ENCODE measurements at regions not wholly inside any gene's neighbourhood (a gene's known extent, or its start where the extent isn't known, plus 50 kb on each side); places are given as distances from the start of the nearest gene placed in this dataset.
"Not testable (repeated sequence)": the region's sequence is repeated elsewhere in the genome, so short reads cannot be mapped to it uniquely, and the experiment has no call there.

DNA sequence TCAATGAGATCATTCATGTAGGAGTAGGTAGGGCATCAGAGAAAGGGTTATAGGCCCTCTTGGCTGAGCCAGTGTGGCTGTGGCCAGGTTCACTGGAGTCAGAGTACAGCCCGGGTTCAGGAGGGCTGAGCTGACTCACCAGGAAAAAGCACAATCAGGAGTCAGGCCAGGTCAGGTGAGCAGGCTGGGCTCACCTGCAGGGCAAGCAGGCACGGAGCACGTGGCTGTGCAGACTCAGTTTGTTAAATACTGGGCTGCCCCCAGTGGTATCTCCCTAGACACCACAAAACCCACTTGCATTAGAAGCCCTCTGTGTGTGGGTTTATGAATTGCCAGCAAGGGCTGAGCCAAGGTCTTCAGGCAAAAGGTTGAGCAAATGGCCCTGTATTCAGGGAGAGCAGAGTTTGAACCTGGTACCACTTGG is 122.1 kb upstream of the SERBP1 start:
- Histone ChIP-seq H3K27ac (ENCODE audit: low read length, poor library complexity, severe bottlenecking) (no peak overlapping the region), H3K36me3 (ENCODE audit: control insufficient read depth in 1 of 2, insufficient read depth in 2 of 2, low read depth in 1 of 2, low read length in 2 of 2) (no peaks in the 10 kb centered on the region), H2AK5ac (ENCODE audit: low read length, severe bottlenecking) (no peak overlapping the region), H4K8ac (ENCODE audit: low read length) (no peak overlapping the region), H2BK12ac (ENCODE audit: low read length in 2 of 2) (no peak overlapping the region), H3K9ac (ENCODE audit: low read length) (no peak overlapping the region), H3K18ac (ENCODE audit: low read depth in 1 of 2, low read length in 2 of 2) (no peak overlapping the region), H3K23ac (ENCODE audit: low read length in 2 of 2) (no peak overlapping the region), H3K9me3 (ENCODE audit: control insufficient read depth, low read length) (no peaks in the 10 kb centered on the region), H3K79me1 (replicated peaks; ENCODE audit: low read length, poor library complexity, severe bottlenecking) (no peaks in the 10 kb centered on the region), H3K27me3 (ENCODE audit: control insufficient read depth in 1 of 2, insufficient read depth in 1 of 2, low read length in 2 of 2) (peaks cover 0 to 3% of the 10 kb centered on the region in 2 experiments), H2BK5ac (ENCODE audit: low read depth, low read length, poor library complexity, severe bottlenecking) (no peak overlapping the region), H3K14ac (ENCODE audit: low read length in 2 of 2) (no peak overlapping the region), H2BK120ac (ENCODE audit: low read depth, low read length) (no peak overlapping the region), H2AFZ (ENCODE audit: low read depth, low read length) (no peak overlapping the region), H3K4ac (ENCODE audit: low read depth in 1 of 2, low read length in 2 of 2) (no peak overlapping the region), H4K91ac (ENCODE audit: low read length) (no peak overlapping the region), H3K4me3 (ENCODE audit: insufficient read depth in 1 of 2, low read depth in 1 of 2, low read length in 2 of 2) (no peak overlapping the region), H3K4me2 (ENCODE audit: low read length, poor library complexity, severe bottlenecking) (no peak overlapping the region), H3K4me1 (ENCODE audit: control insufficient read depth, insufficient read depth, low read depth, low read length) (no peaks in the 10 kb centered on the region), H2BK15ac (ENCODE audit: low read depth, poor library complexity, severe bottlenecking) (no peak overlapping the region)
- 80% methylated on average over 2 of the region's 3 CpGs for WGBS
- no peak for DNase-seq

DNA sequence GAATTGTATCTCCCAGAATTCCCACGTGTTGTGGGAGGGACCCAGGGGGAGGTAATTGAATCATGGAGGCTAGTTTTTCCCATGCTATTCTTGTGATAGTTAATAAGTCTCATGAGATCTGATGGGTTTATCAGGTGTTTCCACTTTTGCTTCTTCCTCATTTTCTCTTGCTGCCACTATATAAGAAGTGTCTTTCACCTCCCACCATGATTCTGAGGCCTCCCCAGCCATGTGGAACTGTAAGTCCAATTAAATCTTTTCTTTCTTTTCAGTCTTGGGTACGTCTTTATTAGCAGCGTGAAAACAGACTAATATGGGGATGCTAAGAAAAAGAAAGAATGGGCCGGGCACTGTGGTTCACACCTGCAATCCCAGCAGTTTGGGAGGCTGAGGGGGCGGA is 124.0 kb upstream of the SERBP1 start:
- H3K4me3 ChIP-seq (ENCODE audit: insufficient read depth in 1 of 2, low read depth in 1 of 2, low read length in 2 of 2); H4K91ac ChIP-seq (ENCODE audit: low read length); H3K9me3 ChIP-seq (ENCODE audit: control insufficient read depth, low read length); H2BK12ac ChIP-seq (ENCODE audit: low read length in 2 of 2); DNase-seq; H3K36me3 ChIP-seq (ENCODE audit: control insufficient read depth in 1 of 2, insufficient read depth in 2 of 2, low read depth in 1 of 2, low read length in 2 of 2); H2AFZ ChIP-seq (ENCODE audit: low read depth, low read length); H3K4me2 ChIP-seq (ENCODE audit: low read length, poor library complexity, severe bottlenecking); H2AK5ac ChIP-seq (ENCODE audit: low read length, severe bottlenecking); H3K27ac ChIP-seq (ENCODE audit: low read length, poor library complexity, severe bottlenecking); H2BK15ac ChIP-seq (ENCODE audit: low read depth, poor library complexity, severe bottlenecking); H3K27me3 ChIP-seq (ENCODE audit: control insufficient read depth in 1 of 2, insufficient read depth in 1 of 2, low read length in 2 of 2); H3K4ac ChIP-seq (ENCODE audit: low read depth in 1 of 2, low read length in 2 of 2); H3K4me1 ChIP-seq (ENCODE audit: control insufficient read depth, insufficient read depth, low read depth, low read length); H4K8ac ChIP-seq (ENCODE audit: low read length); H3K14ac ChIP-seq (ENCODE audit: low read length in 2 of 2); H2BK5ac ChIP-seq (ENCODE audit: low read depth, low read length, poor library complexity, severe bottlenecking); H3K23ac ChIP-seq (ENCODE audit: low read length in 2 of 2); H3K9ac ChIP-seq (ENCODE audit: low read length); H2BK120ac ChIP-seq (ENCODE audit: low read depth, low read length); H3K79me1 ChIP-seq (replicated peaks; ENCODE audit: low read length, poor library complexity, severe bottlenecking); H3K18ac ChIP-seq (ENCODE audit: low read depth in 1 of 2, low read length in 2 of 2): not testable (repeated sequence)
- 83% methylated on average over 5 of the region's 5 CpGs for WGBS

DNA sequence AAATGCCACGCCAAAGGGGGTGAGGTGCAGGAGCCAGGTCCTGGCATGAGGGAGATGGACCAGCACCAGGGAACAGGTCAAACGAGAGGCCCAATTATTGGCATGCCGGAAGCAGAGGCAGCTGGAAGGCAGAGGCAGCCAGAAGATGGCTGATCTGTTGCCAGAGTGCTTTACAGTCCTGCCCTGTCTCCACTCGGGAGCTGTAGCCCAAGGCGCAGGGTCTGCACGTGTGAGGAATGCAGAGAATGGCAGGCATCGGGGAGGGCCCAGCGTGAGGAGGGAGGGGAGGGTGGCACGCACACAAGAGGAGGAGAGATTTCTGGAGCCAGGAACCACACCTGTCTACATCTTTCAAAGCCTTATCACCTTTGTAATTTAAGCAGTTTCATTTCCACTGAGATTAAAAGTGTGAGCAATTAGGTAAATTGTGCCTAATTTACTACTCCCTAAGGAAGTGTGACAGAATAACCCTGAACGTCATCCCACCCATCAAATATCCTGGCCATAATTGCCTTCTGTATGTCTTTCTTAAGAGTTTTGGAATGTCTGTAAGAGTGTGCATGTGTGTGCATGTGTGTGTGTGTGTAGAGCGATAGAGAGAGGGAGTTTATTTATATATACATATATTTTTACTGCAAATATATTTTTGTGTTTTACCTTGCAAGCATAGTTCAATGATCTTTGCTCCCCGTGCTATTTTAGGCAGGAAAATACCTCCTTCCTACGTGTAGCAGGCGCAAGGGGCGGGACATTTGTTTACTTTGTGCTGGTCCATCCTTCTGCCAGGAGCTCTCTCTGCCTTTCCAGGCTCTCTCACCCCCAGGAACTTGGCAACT is 125.5 kb upstream of the SERBP1 start:
- Histone ChIP-seq H2AK5ac (ENCODE audit: low read length, severe bottlenecking) (no peak overlapping the region), H3K9me3 (ENCODE audit: control insufficient read depth, low read length) (no peaks in the 10 kb centered on the region), H3K4me1 (ENCODE audit: control insufficient read depth, insufficient read depth, low read depth, low read length) (no peaks in the 10 kb centered on the region), H2BK5ac (ENCODE audit: low read depth, low read length, poor library complexity, severe bottlenecking) (no peak overlapping the region), H4K91ac (ENCODE audit: low read length) (no peak overlapping the region), H3K14ac (ENCODE audit: low read length in 2 of 2) (peak overlapping the region in 1 of 2 experiments; percentile 85), H3K4ac (ENCODE audit: low read depth in 1 of 2, low read length in 2 of 2) (no peak overlapping the region), H3K23ac (ENCODE audit: low read length in 2 of 2) (peak overlapping the region in 1 of 2 experiments; percentile 19), H3K9ac (ENCODE audit: low read length) (no peak overlapping the region), H3K18ac (ENCODE audit: low read depth in 1 of 2, low read length in 2 of 2) (no peak overlapping the region), H2BK15ac (ENCODE audit: low read depth, poor library complexity, severe bottlenecking) (no peak overlapping the region), H4K8ac (ENCODE audit: low read length) (no peak overlapping the region), H3K36me3 (ENCODE audit: control insufficient read depth in 1 of 2, insufficient read depth in 2 of 2, low read depth in 1 of 2, low read length in 2 of 2) (no peaks in the 10 kb centered on the region), H3K79me1 (replicated peaks; ENCODE audit: low read length, poor library complexity, severe bottlenecking) (no peaks in the 10 kb centered on the region), H2AFZ (ENCODE audit: low read depth, low read length) (no peak overlapping the region), H3K4me3 (ENCODE audit: insufficient read depth in 1 of 2, low read depth in 1 of 2, low read length in 2 of 2) (no peak overlapping the region), H2BK120ac (ENCODE audit: low read depth, low read length) (no peak overlapping the region), H3K27ac (ENCODE audit: low read length, poor library complexity, severe bottlenecking) (no peak overlapping the region), H3K27me3 (ENCODE audit: control insufficient read depth in 1 of 2, insufficient read depth in 1 of 2, low read length in 2 of 2) (peaks cover 0 to 3% of the 10 kb centered on the region in 2 experiments), H2BK12ac (ENCODE audit: low read length in 2 of 2) (no peak overlapping the region), H3K4me2 (ENCODE audit: low read length, poor library complexity, severe bottlenecking) (no peak overlapping the region)
- DNase-seq: no peak
- 63% methylated on average over 7 of the region's 15 CpGs for WGBS

GRCh38 chr1:67556297-67556900 is 126.2 kb upstream of the SERBP1 start:
- WGBS: 77% methylated on average over 5 of the region's 5 CpGs
- no peaks in the 10 kb centered on the region for H3K9me3 ChIP-seq (ENCODE audit: control insufficient read depth, low read length)

More at GRCh38 chr1:67556297-67556900, 126.2 kb upstream of the SERBP1 start:
- Histone ChIP-seq H3K4me3 (ENCODE audit: insufficient read depth in 1 of 2, low read depth in 1 of 2, low read length in 2 of 2) (no peak overlapping the region), H3K4ac (ENCODE audit: low read depth in 1 of 2, low read length in 2 of 2) (no peak overlapping the region), H3K79me1 (replicated peaks; ENCODE audit: low read length, poor library complexity, severe bottlenecking) (no peaks in the 10 kb centered on the region), H3K23ac (ENCODE audit: low read length in 2 of 2) (no peak overlapping the region), H3K9ac (ENCODE audit: low read length) (no peak overlapping the region), H3K18ac (ENCODE audit: low read depth in 1 of 2, low read length in 2 of 2) (no peak overlapping the region), H3K27me3 (ENCODE audit: control insufficient read depth in 1 of 2, insufficient read depth in 1 of 2, low read length in 2 of 2) (peaks cover 0 to 3% of the 10 kb centered on the region in 2 experiments), H2AK5ac (ENCODE audit: low read length, severe bottlenecking) (no peak overlapping the region), H3K14ac (ENCODE audit: low read length in 2 of 2) (no peak overlapping the region), H2BK15ac (ENCODE audit: low read depth, poor library complexity, severe bottlenecking) (no peak overlapping the region), H2BK12ac (ENCODE audit: low read length in 2 of 2) (no peak overlapping the region), H2BK120ac (ENCODE audit: low read depth, low read length) (no peak overlapping the region), H3K4me1 (ENCODE audit: control insufficient read depth, insufficient read depth, low read depth, low read length) (no peaks in the 10 kb centered on the region), H3K27ac (ENCODE audit: low read length, poor library complexity, severe bottlenecking) (no peak overlapping the region), H3K4me2 (ENCODE audit: low read length, poor library complexity, severe bottlenecking) (no peak overlapping the region), H2BK5ac (ENCODE audit: low read depth, low read length, poor library complexity, severe bottlenecking) (no peak overlapping the region), H2AFZ (ENCODE audit: low read depth, low read length) (no peak overlapping the region), H3K36me3 (ENCODE audit: control insufficient read depth in 1 of 2, insufficient read depth in 2 of 2, low read depth in 1 of 2, low read length in 2 of 2) (no peaks in the 10 kb centered on the region), H4K91ac (ENCODE audit: low read length) (no peak overlapping the region), H4K8ac (ENCODE audit: low read length) (no peak overlapping the region)
- DNase-seq: no peak

All from mesenchymal stem cell (in vitro differentiated cells and primary cell).